HepG2 (cell line): ENCODE measurements at regions not wholly inside any gene's neighbourhood (a gene's known extent, or its start where the extent isn't known, plus 50 kb on each side); places are given as distances from the start of the nearest gene placed in this dataset.

Experiments
- ATAC-seq: fragments of 200-7000 bp; cut with Tn5 transposase; 3 replicates; pipeline ENCODE4 v1.9.1; 2020; ENCODE audit warnings: mild to moderate bottlenecking, moderate library complexity
- BruUV-seq: library from RNA; stranded (reverse); fragments of 400-500 nt; replicated peaks from 2 replicates; lab custom pipeline; 2021; lab: Mats Ljungman, UMichigan
- CTCF ChIA-PET: fragments of 300-600 bp; formaldehyde crosslinking; extraction: SDS; loops from one replicate; lab custom pipeline; 2021; ENCODE audit warnings: low total read pairs, inconsistent platforms, low intra/inter-chr PET ratio; lab: Yijun Ruan, JAX
- POLR2A ChIA-PET: fragments of 350-600 bp; sonication (Branson Sonifier 250); formaldehyde crosslinking; loops from one replicate; lab custom pipeline; 2020; ENCODE audit warnings: antibody characterized with exemption, inconsistent platforms; lab: Yijun Ruan, JAX
- DNase-seq: peaks from one replicate; pipeline ENCODE4 v3.0.0-alpha.2; 2015; ENCODE audit warnings: low spot score
- FAIRE-seq: peaks from 3 replicates; lab custom pipeline; 2011; peaks lifted over from hg19 to GRCh38; lab: Jason Lieb, UNC
- H2AFZ ChIP-seq: one replicate; pipeline ENCODE4 v1.6.1; 2011; ENCODE audit warnings: low read length, inconsistent platforms
- H3K27ac ChIP-seq: fragments of 300-600 bp; 3 replicates; pipeline ENCODE4 v1.8.0; 2011; ENCODE audit warnings: mixed run types, mild to moderate bottlenecking, mixed read lengths, low read length, inconsistent platforms; ENCODE audit not compliant: insufficient read depth; ENCODE audit errors: extremely low read length
- H3K27me3 ChIP-seq, 2 experiments: fragments of 200-600 bp in 1 of 2; 2 replicates in 1 of 2; 3 replicates in 1 of 2; pipeline versions ENCODE4 v1.6.0 to v1.8.0; 2011; ENCODE audit warnings: low read length in 2 of 2, mild to moderate bottlenecking in 2 of 2, moderate library complexity in 2 of 2, inconsistent platforms in 1 of 2; ENCODE audit not compliant: insufficient read depth in 2 of 2, control insufficient read depth in 1 of 2
- H3K36me3 ChIP-seq, 2 experiments: fragments of 200-600 bp in 1 of 2; replicated peaks in 1 of 2; 2 replicates in 1 of 2; 3 replicates in 1 of 2; pipeline versions ENCODE4 v1.5.1 to v1.8.0; 2011; ENCODE audit warnings: low read length in 2 of 2, inconsistent platforms in 1 of 2; ENCODE audit not compliant: insufficient read depth in 2 of 2, control insufficient read depth in 1 of 2
- H3K4me1 ChIP-seq: 2 replicates; pipeline ENCODE4 v1.5.1; 2012; ENCODE audit warnings: low read length, inconsistent platforms; ENCODE audit not compliant: insufficient read depth
- H3K4me2 ChIP-seq: 2 replicates; pipeline ENCODE4 v1.6.0; 2011; ENCODE audit warnings: low read depth, low read length, inconsistent platforms
- H3K4me3 ChIP-seq, 3 experiments: fragments of 200-600 bp in 1 of 3; sonication (generic), shearing (Covaris generic) in 1 of 3; replicated peaks in 1 of 3; 2 replicates each; pipeline ENCODE4 v1.5.1; 2011 to 2016; ENCODE audit warnings: low read length in 3 of 3, inconsistent platforms in 2 of 3, low read depth in 2 of 3, mild to moderate bottlenecking in 2 of 3, control low read depth in 1 of 3, mixed read lengths in 1 of 3; ENCODE audit not compliant: insufficient read depth in 1 of 3
- H3K79me2 ChIP-seq: one replicate; pipeline ENCODE4 v1.6.1; 2011; ENCODE audit warnings: low read length, inconsistent platforms; ENCODE audit not compliant: insufficient read depth
- H3K9ac ChIP-seq: 2 replicates; pipeline ENCODE4 v1.6.0; 2011; ENCODE audit warnings: mild to moderate bottlenecking, low read depth, low read length, inconsistent platforms; ENCODE audit not compliant: insufficient read depth
- H3K9me3 ChIP-seq: 2 replicates; pipeline ENCODE4 v1.5.1; 2012; ENCODE audit warnings: mild to moderate bottlenecking, low read length
- H4K20me1 ChIP-seq: 2 replicates; pipeline ENCODE4 v1.6.0; 2011; ENCODE audit warnings: inconsistent platforms, mild to moderate bottlenecking, low read length, moderate library complexity; ENCODE audit not compliant: insufficient read depth
- CBX2 ChIP-seq, 2 experiments: fragments of 200-600 bp in 1 of 2; sonication (generic); formaldehyde crosslinking in 1 of 2; IDR thresholded peaks; 2 replicates each; pipeline versions ENCODE4 v1.7.0 to v1.8.1; 2018 to 2022; ENCODE audit warnings: low read depth in 2 of 2, low read length in 1 of 2, mild to moderate bottlenecking in 1 of 2, missing genetic modification reagents in 1 of 2
- FOXA1 ChIP-seq, 2 experiments: fragments of 450-650 bp in 1 of 2; sonication (generic) in 1 of 2; formaldehyde crosslinking in 1 of 2; IDR thresholded peaks; 2 replicates each; pipeline versions ENCODE4 v1.4.0 to v1.6.1; 2016 to 2020; ENCODE audit warnings: missing genetic modification reagents in 1 of 2
- HIVEP1 ChIP-seq: sonication (generic); formaldehyde crosslinking; IDR thresholded peaks from 2 replicates; pipeline ENCODE4 v1.4.0; 2020; ENCODE audit warnings: mild to moderate bottlenecking, missing genetic modification reagents
- KLF9 ChIP-seq: IDR thresholded peaks from 2 replicates; pipeline ENCODE4 v1.6.1; 2016; ENCODE audit warnings: low read depth
- NPAS2 ChIP-seq: sonication (generic); formaldehyde crosslinking; IDR thresholded peaks from 2 replicates; pipeline ENCODE4 v1.8.0; 2022; ENCODE audit warnings: mild to moderate bottlenecking, missing genetic modification reagents, borderline replicate concordance
- NRL ChIP-seq: sonication (generic); formaldehyde crosslinking; IDR thresholded peaks from 2 replicates; pipeline ENCODE4 v1.5.0; 2020; ENCODE audit warnings: missing genetic modification reagents, mild to moderate bottlenecking, moderate library complexity, borderline replicate concordance
- ZFX ChIP-seq: sonication (generic); formaldehyde crosslinking; IDR thresholded peaks from 2 replicates; pipeline ENCODE4 v1.4.0; 2020; ENCODE audit warnings: mild to moderate bottlenecking, low read depth, missing genetic modification reagents, moderate library complexity
- ZNF143 ChIP-seq: sonication (generic); formaldehyde crosslinking; IDR thresholded peaks from 2 replicates; pipeline ENCODE4 v1.4.0; 2020; ENCODE audit warnings: missing genetic modification reagents
- ZNF30 ChIP-seq: sonication (generic); formaldehyde crosslinking; IDR thresholded peaks from 2 replicates; pipeline ENCODE4 v1.5.0; 2020; ENCODE audit warnings: mild to moderate bottlenecking, missing genetic modification reagents
- ZNF331 ChIP-seq: sonication (generic); formaldehyde crosslinking; IDR thresholded peaks from 2 replicates; pipeline ENCODE4 v1.4.0; 2020; ENCODE audit warnings: missing genetic modification reagents
- WGBS: methylation state at CpG from one replicate; pipeline ENCODE4 v1.1.6; 2017; ENCODE audit warnings: low lambda C conversion rate; 5-methylcytosine and 5-hydroxymethylcytosine counted together
- in situ Hi-C: cut with HindIII; loops from 2 replicates; pipeline ENCODE4 v1.10.0; 2017; ENCODE audit warnings: low pct_unique_long_range_greater_than_20kb; ENCODE audit not compliant: extremely low pct_ligation_motif_present
- intact Hi-C: fragments of 100-400 bp; cut with micrococcal nuclease; formaldehyde crosslinking; loops from one replicate; pipeline ENCODE4 v1.10.0; 2022; ENCODE audit not compliant: unreplicated experiment
- TF ChIP-seq, protein P1 (sequence below): sonication (generic); formaldehyde crosslinking; IDR thresholded peaks from 2 replicates; pipeline ENCODE4 v1.8.0; 2022; ENCODE audit warnings: mild to moderate bottlenecking, missing genetic modification reagents; ENCODE audit not compliant: insufficient replicate concordance
- TF ChIP-seq, protein P2 (sequence below): sonication (generic); formaldehyde crosslinking; IDR thresholded peaks from 2 replicates; pipeline ENCODE4 v1.5.1; 2020; ENCODE audit warnings: missing genetic modification reagents, mild to moderate bottlenecking, borderline replicate concordance
- TF ChIP-seq, protein P3 (sequence below): sonication (generic); formaldehyde crosslinking; IDR thresholded peaks from 2 replicates; pipeline ENCODE4 v1.4.0; 2020; ENCODE audit warnings: missing genetic modification reagents, mild to moderate bottlenecking, borderline replicate concordance
- TF ChIP-seq, protein P4 (sequence below): sonication (generic); formaldehyde crosslinking; IDR thresholded peaks from 2 replicates; pipeline ENCODE4 v1.4.0; 2020; ENCODE audit warnings: missing genetic modification reagents, borderline replicate concordance

DNA sequence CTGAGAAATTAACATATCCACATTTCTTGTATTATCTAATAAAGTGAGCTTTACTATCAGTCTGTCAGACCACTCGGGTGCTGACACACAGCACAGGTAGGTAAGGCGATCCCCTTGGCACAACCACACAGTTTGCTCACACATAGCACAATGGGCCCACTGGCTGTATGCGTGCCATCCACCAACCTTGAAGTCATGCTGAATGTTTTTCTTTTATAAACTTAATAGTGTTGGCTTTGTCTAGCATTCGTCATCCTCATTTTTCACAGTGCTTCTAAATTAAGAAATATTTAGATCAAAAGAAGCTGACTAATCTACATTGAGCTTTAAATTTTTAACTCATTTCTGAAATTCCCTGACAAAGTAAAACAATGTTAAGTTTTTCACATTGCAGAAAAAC lies 50.0 kb upstream of the PAPOLG start:
- ChIA-PET POLR2A (interaction anchor here (0.6 kb wide), 1 partner anchor 298 kb away, joined by 3 read pairs; no protein-coding TSS in a partner anchor), CTCF (interaction anchor here (2.7 kb wide), 1 partner anchor 293 kb away, joined by 26 read pairs; no protein-coding TSS in a partner anchor)
- Histone ChIP-seq H3K79me2 (no peaks in the 10 kb centered on the region), H3K4me1 (peaks cover 6% of the 10 kb centered on the region), H3K9me3 (no peaks in the 10 kb centered on the region), H3K27ac (no peak overlapping the region), H4K20me1 (no peaks in the 10 kb centered on the region), H3K4me3 (no peak overlapping the region), H3K4me2 (no peak overlapping the region), H3K36me3 (no peaks in the 10 kb centered on the region), H2AFZ (no peak overlapping the region), H3K27me3 (peaks cover 1 to 5% of the 10 kb centered on the region in 2 experiments; a peak in 1 of 5 replicates), H3K9ac (no peak overlapping the region)
- intact Hi-C loops (loop anchor here (2.0 kb wide), 1 partner anchor 51 kb away; the partner anchor contains the start of gene PAPOLG), in situ Hi-C loops (loop anchor here (5.0 kb wide), 1 partner anchor 291 kb away; no protein-coding TSS in a partner anchor)
- FAIRE-seq (no peak), ATAC-seq (no peak), DNase-seq (no peak)
- TF ChIP-seq HIVEP1 (CRISPR knock-in tag) (no peak), NPAS2 (CRISPR knock-in tag) (no peak), ZFX (CRISPR knock-in tag) (no peak), NRL (CRISPR knock-in tag) (no peak), KLF9 (no peak), FOXA1 (IDR thresholded peaks at IDR 0.05) (no peak), FOXA1 (CRISPR knock-in tag; IDR thresholded peaks at IDR 0.05) (no peak), ZNF30 (CRISPR knock-in tag) (no peak), CBX2 (IDR thresholded peaks at IDR 0.05; ENCODE audit: low read depth, low read length) (no peak), CBX2 (CRISPR knock-in tag; IDR thresholded peaks at IDR 0.05; ENCODE audit: low read depth) (no peak), ZNF143 (CRISPR knock-in tag) (no peak), ZNF331 (no peak)
- TF ChIP-seq, protein P1, sequence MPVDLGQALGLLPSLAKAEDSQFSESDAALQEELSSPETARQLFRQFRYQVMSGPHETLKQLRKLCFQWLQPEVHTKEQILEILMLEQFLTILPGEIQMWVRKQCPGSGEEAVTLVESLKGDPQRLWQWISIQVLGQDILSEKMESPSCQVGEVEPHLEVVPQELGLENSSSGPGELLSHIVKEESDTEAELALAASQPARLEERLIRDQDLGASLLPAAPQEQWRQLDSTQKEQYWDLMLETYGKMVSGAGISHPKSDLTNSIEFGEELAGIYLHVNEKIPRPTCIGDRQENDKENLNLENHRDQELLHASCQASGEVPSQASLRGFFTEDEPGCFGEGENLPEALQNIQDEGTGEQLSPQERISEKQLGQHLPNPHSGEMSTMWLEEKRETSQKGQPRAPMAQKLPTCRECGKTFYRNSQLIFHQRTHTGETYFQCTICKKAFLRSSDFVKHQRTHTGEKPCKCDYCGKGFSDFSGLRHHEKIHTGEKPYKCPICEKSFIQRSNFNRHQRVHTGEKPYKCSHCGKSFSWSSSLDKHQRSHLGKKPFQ, result no peak
- TF ChIP-seq, protein P2, sequence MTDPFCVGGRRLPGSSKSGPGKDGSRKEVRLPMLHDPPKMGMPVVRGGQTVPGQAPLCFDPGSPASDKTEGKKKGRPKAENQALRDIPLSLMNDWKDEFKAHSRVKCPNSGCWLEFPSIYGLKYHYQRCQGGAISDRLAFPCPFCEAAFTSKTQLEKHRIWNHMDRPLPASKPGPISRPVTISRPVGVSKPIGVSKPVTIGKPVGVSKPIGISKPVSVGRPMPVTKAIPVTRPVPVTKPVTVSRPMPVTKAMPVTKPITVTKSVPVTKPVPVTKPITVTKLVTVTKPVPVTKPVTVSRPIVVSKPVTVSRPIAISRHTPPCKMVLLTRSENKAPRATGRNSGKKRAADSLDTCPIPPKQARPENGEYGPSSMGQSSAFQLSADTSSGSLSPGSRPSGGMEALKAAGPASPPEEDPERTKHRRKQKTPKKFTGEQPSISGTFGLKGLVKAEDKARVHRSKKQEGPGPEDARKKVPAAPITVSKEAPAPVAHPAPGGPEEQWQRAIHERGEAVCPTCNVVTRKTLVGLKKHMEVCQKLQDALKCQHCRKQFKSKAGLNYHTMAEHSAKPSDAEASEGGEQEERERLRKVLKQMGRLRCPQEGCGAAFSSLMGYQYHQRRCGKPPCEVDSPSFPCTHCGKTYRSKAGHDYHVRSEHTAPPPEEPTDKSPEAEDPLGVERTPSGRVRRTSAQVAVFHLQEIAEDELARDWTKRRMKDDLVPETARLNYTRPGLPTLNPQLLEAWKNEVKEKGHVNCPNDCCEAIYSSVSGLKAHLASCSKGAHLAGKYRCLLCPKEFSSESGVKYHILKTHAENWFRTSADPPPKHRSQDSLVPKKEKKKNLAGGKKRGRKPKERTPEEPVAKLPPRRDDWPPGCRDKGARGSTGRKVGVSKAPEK (CRISPR knock-in tag), result no peak
- TF ChIP-seq, protein P3, sequence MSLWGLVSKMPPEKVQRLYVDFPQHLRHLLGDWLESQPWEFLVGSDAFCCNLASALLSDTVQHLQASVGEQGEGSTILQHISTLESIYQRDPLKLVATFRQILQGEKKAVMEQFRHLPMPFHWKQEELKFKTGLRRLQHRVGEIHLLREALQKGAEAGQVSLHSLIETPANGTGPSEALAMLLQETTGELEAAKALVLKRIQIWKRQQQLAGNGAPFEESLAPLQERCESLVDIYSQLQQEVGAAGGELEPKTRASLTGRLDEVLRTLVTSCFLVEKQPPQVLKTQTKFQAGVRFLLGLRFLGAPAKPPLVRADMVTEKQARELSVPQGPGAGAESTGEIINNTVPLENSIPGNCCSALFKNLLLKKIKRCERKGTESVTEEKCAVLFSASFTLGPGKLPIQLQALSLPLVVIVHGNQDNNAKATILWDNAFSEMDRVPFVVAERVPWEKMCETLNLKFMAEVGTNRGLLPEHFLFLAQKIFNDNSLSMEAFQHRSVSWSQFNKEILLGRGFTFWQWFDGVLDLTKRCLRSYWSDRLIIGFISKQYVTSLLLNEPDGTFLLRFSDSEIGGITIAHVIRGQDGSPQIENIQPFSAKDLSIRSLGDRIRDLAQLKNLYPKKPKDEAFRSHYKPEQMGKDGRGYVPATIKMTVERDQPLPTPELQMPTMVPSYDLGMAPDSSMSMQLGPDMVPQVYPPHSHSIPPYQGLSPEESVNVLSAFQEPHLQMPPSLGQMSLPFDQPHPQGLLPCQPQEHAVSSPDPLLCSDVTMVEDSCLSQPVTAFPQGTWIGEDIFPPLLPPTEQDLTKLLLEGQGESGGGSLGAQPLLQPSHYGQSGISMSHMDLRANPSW (CRISPR knock-in tag), result no peak
- TF ChIP-seq, protein P4, sequence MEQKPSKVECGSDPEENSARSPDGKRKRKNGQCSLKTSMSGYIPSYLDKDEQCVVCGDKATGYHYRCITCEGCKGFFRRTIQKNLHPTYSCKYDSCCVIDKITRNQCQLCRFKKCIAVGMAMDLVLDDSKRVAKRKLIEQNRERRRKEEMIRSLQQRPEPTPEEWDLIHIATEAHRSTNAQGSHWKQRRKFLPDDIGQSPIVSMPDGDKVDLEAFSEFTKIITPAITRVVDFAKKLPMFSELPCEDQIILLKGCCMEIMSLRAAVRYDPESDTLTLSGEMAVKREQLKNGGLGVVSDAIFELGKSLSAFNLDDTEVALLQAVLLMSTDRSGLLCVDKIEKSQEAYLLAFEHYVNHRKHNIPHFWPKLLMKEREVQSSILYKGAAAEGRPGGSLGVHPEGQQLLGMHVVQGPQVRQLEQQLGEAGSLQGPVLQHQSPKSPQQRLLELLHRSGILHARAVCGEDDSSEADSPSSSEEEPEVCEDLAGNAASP (CRISPR knock-in tag), result no peak
- BruUV-seq, result no TSS peak
- WGBS, result 11% methylated on average over 4 of the region's 4 CpGs
